ENCODE measurements at regions not wholly inside any gene's neighbourhood (a gene's known extent, or its start where the extent isn't known, plus 50 kb on each side); places are given as distances from the start of the nearest gene placed in this dataset.

DNA sequence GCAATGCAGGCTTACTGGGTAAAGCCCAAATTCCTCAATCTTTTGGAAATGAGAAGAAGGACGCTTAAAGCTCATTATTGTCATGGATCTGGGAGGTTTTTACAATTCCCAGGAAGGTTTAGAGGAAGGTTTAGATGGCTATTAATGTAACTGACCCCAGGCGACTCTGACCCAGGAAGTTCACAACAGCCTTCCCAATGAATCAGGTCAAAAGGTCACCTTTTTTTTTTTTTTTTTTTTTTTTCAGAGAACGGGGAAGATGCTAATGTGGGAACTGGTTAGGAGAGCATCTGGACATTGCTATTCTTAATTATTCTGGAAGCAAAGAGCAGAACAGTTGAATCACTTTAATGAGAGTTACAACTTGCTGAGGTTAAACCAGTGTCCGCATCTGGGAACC is 149.9 kb upstream of the ITGB1 start:
- TF ChIP-seq RXRA (IDR thresholded peaks at IDR 0.05) (no peak), NR2F2 (IDR thresholded peaks at IDR 0.05) (peak; percentile 85)
- TF ChIP-seq, protein P1, sequence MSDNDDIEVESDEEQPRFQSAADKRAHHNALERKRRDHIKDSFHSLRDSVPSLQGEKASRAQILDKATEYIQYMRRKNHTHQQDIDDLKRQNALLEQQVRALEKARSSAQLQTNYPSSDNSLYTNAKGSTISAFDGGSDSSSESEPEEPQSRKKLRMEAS (IDR thresholded peaks at IDR 0.05) = no peak
- Histone ChIP-seq H3K36me3 (ENCODE audit: control insufficient read depth in 4 of 4, insufficient read depth in 3 of 4, low read depth in 1 of 4, low read length in 3 of 4) (no peaks in the 10 kb centered on the region), H3K9me3 (ENCODE audit: control insufficient read depth in 4 of 4, low read length in 3 of 4) (peaks cover 3 to 11% (median 6%) of the 10 kb centered on the region in 4 donors), H3K27me3 (ENCODE audit: control insufficient read depth in 4 of 4, insufficient read depth in 4 of 4, low read length in 3 of 4) (peaks cover 0 to 5% (median 0%) of the 10 kb centered on the region in 4 donors), H3K4me3 (ENCODE audit: low read depth in 1 of 3, low read length in 3 of 3) (no peak overlapping the region), H3K4me1 (ENCODE audit: control insufficient read depth in 4 of 4, insufficient read depth in 4 of 4, low read length in 3 of 4) (no peaks in the 10 kb centered on the region), H3K9ac (ENCODE audit: low read depth in 1 of 2, low read length in 2 of 2) (no peak overlapping the region), H3K27ac (ENCODE audit: low read depth in 1 of 2, low read length in 2 of 2) (no peak overlapping the region)
- 78% methylated on average over 4 of the region's 4 CpGs for whole genome bisulfite sequencing
- DNase-seq (ENCODE audit: low spot score) = no peak

DNA sequence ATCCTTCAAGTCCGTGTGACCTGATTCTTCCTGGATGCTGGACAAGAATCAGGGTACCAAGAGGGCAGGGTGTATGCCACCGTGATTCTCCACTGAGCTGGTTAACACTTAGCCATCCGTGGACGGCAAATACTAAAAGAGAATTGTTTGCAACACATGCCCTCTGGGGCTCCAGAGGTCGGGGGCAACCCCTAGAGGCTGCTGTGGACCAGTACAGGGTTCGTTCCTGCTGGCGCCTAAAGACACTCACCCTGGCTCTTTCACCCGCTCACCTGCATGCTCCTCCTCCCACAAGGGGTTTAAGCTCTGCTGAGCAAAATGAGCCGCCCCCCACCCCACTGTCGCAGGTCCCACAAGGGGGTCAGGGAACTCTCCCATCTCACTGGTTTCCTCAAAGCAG is 148.7 kb upstream of the ITGB1 start:
- peaks cover 0 to 5% (median 0%) of the 10 kb centered on the region in 4 donors for H3K27me3 ChIP-seq (ENCODE audit: control insufficient read depth in 4 of 4, insufficient read depth in 4 of 4, low read length in 3 of 4)
- no peaks in the 10 kb centered on the region for H3K4me1 ChIP-seq (ENCODE audit: control insufficient read depth in 4 of 4, insufficient read depth in 4 of 4, low read length in 3 of 4)
- no peak overlapping the region for H3K4me3 ChIP-seq (ENCODE audit: low read depth in 1 of 3, low read length in 3 of 3)
- 72% methylated on average over 10 of the region's 10 CpGs for WGBS
- TF ChIP-seq, protein P2, sequence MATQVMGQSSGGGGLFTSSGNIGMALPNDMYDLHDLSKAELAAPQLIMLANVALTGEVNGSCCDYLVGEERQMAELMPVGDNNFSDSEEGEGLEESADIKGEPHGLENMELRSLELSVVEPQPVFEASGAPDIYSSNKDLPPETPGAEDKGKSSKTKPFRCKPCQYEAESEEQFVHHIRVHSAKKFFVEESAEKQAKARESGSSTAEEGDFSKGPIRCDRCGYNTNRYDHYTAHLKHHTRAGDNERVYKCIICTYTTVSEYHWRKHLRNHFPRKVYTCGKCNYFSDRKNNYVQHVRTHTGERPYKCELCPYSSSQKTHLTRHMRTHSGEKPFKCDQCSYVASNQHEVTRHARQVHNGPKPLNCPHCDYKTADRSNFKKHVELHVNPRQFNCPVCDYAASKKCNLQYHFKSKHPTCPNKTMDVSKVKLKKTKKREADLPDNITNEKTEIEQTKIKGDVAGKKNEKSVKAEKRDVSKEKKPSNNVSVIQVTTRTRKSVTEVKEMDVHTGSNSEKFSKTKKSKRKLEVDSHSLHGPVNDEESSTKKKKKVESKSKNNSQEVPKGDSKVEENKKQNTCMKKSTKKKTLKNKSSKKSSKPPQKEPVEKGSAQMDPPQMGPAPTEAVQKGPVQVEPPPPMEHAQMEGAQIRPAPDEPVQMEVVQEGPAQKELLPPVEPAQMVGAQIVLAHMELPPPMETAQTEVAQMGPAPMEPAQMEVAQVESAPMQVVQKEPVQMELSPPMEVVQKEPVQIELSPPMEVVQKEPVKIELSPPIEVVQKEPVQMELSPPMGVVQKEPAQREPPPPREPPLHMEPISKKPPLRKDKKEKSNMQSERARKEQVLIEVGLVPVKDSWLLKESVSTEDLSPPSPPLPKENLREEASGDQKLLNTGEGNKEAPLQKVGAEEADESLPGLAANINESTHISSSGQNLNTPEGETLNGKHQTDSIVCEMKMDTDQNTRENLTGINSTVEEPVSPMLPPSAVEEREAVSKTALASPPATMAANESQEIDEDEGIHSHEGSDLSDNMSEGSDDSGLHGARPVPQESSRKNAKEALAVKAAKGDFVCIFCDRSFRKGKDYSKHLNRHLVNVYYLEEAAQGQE (IDR thresholded peaks at IDR 0.05) = no peak
- TF ChIP-seq HNF4A (conservative IDR thresholded peaks at IDR 0.05) (no peak), JUND (IDR thresholded peaks at IDR 0.05) (no peak)
- no peak overlapping the region for H3K27ac ChIP-seq (ENCODE audit: low read depth in 1 of 2, low read length in 2 of 2)
- H3K9ac ChIP-seq (ENCODE audit: low read depth in 1 of 2, low read length in 2 of 2) = no peak overlapping the region
- H3K9me3 ChIP-seq (ENCODE audit: control insufficient read depth in 4 of 4, low read length in 3 of 4) = peaks cover 4 to 13% (median 7%) of the 10 kb centered on the region in 4 donors
- H3K36me3 ChIP-seq (ENCODE audit: control insufficient read depth in 4 of 4, insufficient read depth in 3 of 4, low read depth in 1 of 4, low read length in 3 of 4) = no peaks in the 10 kb centered on the region
- DNase-seq (ENCODE audit: low spot score) = no peak

DNA sequence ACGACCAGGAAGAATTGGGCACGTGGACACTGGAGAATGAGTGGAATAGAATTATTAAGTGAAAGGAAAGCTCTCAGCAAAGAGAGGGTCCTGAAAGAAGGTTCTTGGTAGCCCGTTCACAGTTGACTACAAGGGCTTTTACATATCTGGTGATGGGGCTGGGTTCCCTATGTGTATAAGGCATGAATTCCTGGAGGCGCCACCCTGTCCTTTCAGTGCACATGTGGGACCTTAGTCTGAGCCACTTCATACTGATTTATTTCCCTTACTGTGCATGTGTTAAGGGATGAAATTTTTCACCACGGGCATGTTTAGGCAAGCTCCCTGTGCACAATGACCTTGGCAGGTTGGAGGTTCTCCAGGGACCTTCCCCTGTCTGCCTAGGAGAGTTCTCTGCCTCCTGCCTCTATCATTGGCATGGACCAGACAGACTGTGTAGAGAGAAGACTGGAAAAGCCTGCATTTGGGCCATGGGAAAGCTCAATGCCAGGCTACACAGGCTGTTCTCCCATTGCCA is 145.9 kb upstream of the ITGB1 start:
- 81% methylated on average over 5 of the region's 5 CpGs for WGBS
- no peak overlapping the region for H3K9ac ChIP-seq (ENCODE audit: low read depth in 1 of 2, low read length in 2 of 2)
- H3K4me3 ChIP-seq (ENCODE audit: low read depth in 1 of 3, low read length in 3 of 3) = no peak overlapping the region
- TF ChIP-seq FOXA2 (IDR thresholded peaks at IDR 0.05) (no peak), RAD21 (IDR thresholded peaks at IDR 0.05) (no peak), TAF1 (conservative IDR thresholded peaks at IDR 0.05) (no peak), JUND (IDR thresholded peaks at IDR 0.05) (no peak), EGR1 (IDR thresholded peaks at IDR 0.05; ENCODE audit: low read depth in 2 of 2) (no peak), GABPA (IDR thresholded peaks at IDR 0.05 in 1 of 2, conservative IDR thresholded peaks at IDR 0.05 in 1 of 2) (no peak), RXRA (IDR thresholded peaks at IDR 0.05) (no peak), YY1 (IDR thresholded peaks at IDR 0.05) (no peak), NR2F2 (IDR thresholded peaks at IDR 0.05) (no peak), HNF4G (IDR thresholded peaks at IDR 0.05) (no peak), SP1 (IDR thresholded peaks at IDR 0.05) (no peak), FOXA1 (IDR thresholded peaks at IDR 0.05) (no peak), HNF4A (conservative IDR thresholded peaks at IDR 0.05) (no peak)
- TF ChIP-seq, protein P3, sequence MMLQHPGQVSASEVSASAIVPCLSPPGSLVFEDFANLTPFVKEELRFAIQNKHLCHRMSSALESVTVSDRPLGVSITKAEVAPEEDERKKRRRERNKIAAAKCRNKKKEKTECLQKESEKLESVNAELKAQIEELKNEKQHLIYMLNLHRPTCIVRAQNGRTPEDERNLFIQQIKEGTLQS (IDR thresholded peaks at IDR 0.05) = no peak
- TF ChIP-seq, protein P2 (IDR thresholded peaks at IDR 0.05) = no peak
- TF ChIP-seq, protein P4, sequence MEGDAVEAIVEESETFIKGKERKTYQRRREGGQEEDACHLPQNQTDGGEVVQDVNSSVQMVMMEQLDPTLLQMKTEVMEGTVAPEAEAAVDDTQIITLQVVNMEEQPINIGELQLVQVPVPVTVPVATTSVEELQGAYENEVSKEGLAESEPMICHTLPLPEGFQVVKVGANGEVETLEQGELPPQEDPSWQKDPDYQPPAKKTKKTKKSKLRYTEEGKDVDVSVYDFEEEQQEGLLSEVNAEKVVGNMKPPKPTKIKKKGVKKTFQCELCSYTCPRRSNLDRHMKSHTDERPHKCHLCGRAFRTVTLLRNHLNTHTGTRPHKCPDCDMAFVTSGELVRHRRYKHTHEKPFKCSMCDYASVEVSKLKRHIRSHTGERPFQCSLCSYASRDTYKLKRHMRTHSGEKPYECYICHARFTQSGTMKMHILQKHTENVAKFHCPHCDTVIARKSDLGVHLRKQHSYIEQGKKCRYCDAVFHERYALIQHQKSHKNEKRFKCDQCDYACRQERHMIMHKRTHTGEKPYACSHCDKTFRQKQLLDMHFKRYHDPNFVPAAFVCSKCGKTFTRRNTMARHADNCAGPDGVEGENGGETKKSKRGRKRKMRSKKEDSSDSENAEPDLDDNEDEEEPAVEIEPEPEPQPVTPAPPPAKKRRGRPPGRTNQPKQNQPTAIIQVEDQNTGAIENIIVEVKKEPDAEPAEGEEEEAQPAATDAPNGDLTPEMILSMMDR (IDR thresholded peaks at IDR 0.05; ENCODE audit: low read depth, low read length, missing input control) = no peak
- TF ChIP-seq, protein P1 (IDR thresholded peaks at IDR 0.05) = no peak
- peaks cover 4 to 13% (median 7%) of the 10 kb centered on the region in 4 donors for H3K9me3 ChIP-seq (ENCODE audit: control insufficient read depth in 4 of 4, low read length in 3 of 4)
- DNase-seq (ENCODE audit: low spot score) = no peak
- no peaks in the 10 kb centered on the region for H3K36me3 ChIP-seq (ENCODE audit: control insufficient read depth in 4 of 4, insufficient read depth in 3 of 4, low read depth in 1 of 4, low read length in 3 of 4)
- H3K27me3 ChIP-seq (ENCODE audit: control insufficient read depth in 4 of 4, insufficient read depth in 4 of 4, low read length in 3 of 4) = peaks cover 0 to 5% (median 0%) of the 10 kb centered on the region in 4 donors
- no peaks in the 10 kb centered on the region for H3K4me1 ChIP-seq (ENCODE audit: control insufficient read depth in 4 of 4, insufficient read depth in 4 of 4, low read length in 3 of 4)
- no peak overlapping the region for H3K27ac ChIP-seq (ENCODE audit: low read depth in 1 of 2, low read length in 2 of 2)

Measured in liver (tissue), 8 donors.